ENCODE measurements at regions not wholly inside any gene's neighbourhood (a gene's known extent, or its start where the extent isn't known, plus 50 kb on each side); places are given as distances from the start of the nearest gene placed in this dataset.

DNA sequence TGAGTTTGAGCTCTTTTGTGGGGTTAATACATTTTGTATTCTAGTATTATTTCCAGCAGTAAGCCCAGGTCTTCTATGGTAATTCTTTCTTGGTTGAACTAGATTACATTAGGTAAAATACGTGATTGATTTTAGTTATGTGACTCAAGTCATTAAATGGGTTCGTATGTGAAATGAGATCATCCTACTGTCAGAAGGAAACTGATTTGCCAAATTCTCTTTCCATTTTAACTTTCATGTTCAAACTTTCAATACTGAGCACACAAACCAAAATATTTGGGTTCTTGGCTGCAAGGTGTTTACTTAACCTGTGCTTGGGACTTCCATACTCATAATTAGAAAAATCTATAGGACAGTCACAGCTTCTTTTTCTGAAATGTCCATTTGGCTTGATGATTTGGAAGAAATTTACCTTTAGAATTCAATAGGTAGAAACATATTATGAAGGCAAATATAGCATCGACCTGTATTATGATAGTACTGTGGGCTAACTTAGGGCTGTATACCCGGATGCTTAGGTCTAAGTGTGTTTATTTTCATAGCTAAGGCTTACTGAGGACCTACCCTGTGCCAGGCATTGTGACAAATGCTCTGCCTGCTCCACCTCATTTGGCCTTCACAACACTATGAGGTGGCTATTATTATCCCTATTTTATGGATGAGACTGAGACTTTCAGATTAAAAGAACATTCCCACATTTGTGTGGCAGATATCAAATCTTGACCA lies 631.8 kb upstream of the GRM7 start:
- Histone ChIP-seq H3K27ac (no peak overlapping the region), H3K4me1 (ENCODE audit: insufficient read depth) (no peaks in the 10 kb centered on the region), H3K36me3 (no peaks in the 10 kb centered on the region), H3K9me3 (no peaks in the 10 kb centered on the region), H3K4me3 (no peak overlapping the region), H3K27me3 (no peaks in the 10 kb centered on the region)
- DNase-seq, result no peak
- intact Hi-C loops (cut with DNase I), result no loop called here
- TF ChIP-seq, protein P1, sequence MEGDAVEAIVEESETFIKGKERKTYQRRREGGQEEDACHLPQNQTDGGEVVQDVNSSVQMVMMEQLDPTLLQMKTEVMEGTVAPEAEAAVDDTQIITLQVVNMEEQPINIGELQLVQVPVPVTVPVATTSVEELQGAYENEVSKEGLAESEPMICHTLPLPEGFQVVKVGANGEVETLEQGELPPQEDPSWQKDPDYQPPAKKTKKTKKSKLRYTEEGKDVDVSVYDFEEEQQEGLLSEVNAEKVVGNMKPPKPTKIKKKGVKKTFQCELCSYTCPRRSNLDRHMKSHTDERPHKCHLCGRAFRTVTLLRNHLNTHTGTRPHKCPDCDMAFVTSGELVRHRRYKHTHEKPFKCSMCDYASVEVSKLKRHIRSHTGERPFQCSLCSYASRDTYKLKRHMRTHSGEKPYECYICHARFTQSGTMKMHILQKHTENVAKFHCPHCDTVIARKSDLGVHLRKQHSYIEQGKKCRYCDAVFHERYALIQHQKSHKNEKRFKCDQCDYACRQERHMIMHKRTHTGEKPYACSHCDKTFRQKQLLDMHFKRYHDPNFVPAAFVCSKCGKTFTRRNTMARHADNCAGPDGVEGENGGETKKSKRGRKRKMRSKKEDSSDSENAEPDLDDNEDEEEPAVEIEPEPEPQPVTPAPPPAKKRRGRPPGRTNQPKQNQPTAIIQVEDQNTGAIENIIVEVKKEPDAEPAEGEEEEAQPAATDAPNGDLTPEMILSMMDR (IDR thresholded peaks at IDR 0.05), result no peak
- TF ChIP-seq POLR2A (IDR thresholded peaks at IDR 0.05), result no peak
- TF ChIP-seq EP300 (IDR thresholded peaks at IDR 0.05), result no peak
- 80 to 86% (median 83%) methylated on average over 4 of the region's 4 CpGs for WGBS, 3 donors

DNA sequence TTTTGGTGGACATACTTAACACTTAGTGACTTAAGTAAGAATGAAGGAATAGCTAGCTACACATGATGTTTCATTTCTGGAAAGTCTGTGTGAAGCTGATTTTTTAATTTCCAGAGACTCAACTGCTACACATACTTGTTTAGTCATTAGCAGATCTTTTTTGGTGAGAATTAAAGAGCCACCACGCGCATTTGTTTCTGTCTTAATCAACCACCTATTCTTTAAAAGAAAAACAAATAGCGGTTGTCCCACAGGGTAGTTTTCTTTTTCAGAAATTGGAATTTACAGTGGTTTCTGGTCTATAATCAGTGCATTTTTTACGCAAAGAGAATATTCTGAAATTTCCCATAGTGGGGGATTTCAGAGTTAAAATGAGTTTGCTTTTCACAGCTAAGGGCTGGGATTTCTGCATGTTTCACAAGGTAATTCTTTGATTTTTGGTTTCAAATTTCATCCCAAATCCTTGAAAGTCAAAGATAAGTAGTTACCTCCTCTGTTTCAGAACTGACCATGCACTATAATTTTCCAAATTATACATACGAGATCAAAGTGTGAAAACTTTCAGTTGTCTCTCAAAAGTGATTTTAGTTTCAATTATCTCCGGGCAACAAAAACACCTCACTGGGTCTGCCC lies 631.0 kb upstream of the GRM7 start:
- DNase-seq, result no peak
- 60 to 76% (median 75%) methylated on average over 6 of the region's 6 CpGs for WGBS, 3 donors
- Histone ChIP-seq H3K36me3 (no peaks in the 10 kb centered on the region), H3K4me1 (ENCODE audit: insufficient read depth) (no peaks in the 10 kb centered on the region), H3K9me3 (no peaks in the 10 kb centered on the region), H3K27me3 (no peaks in the 10 kb centered on the region), H3K27ac (no peak overlapping the region), H3K4me3 (no peak overlapping the region)
- TF ChIP-seq EP300 (IDR thresholded peaks at IDR 0.05) (no peak), POLR2A (IDR thresholded peaks at IDR 0.05) (no peak)
- TF ChIP-seq, protein P1 (IDR thresholded peaks at IDR 0.05), result no peak
- intact Hi-C loops (cut with DNase I), result no loop called here

DNA sequence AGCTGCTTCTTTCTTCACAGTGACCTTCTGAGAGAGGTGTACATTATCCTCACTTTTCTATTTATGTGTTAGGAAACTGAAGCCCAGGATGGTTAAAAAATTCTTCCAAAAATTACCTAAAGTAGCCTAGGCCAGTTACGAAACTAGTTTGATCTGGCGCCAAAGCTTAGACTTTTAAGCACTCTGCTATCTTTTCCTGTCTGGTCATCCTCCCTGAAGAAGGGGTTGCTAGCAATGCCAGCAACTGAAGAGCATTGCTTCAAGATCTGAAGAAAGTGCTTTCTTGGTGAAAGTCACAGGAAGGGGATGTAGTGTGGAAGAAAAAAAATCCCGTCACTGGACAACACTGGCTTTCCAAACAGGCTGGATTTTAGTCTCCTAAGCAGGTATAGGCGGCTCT lies 618.8 kb upstream of the GRM7 start:
- intact Hi-C loops (cut with DNase I), result no loop called here
- WGBS, 3 donors, result 29 to 52% (median 39%) methylated on average over 4 of the region's 4 CpGs
- Histone ChIP-seq H3K36me3 (no peaks in the 10 kb centered on the region), H3K27ac (no peak overlapping the region), H3K9me3 (no peaks in the 10 kb centered on the region), H3K4me3 (no peak overlapping the region), H3K27me3 (no peaks in the 10 kb centered on the region), H3K4me1 (ENCODE audit: insufficient read depth) (no peaks in the 10 kb centered on the region)
- no peak for DNase-seq
- TF ChIP-seq, protein P1 (IDR thresholded peaks at IDR 0.05), result no peak
- TF ChIP-seq EP300 (IDR thresholded peaks at IDR 0.05) (no peak), POLR2A (IDR thresholded peaks at IDR 0.05) (no peak)

DNA sequence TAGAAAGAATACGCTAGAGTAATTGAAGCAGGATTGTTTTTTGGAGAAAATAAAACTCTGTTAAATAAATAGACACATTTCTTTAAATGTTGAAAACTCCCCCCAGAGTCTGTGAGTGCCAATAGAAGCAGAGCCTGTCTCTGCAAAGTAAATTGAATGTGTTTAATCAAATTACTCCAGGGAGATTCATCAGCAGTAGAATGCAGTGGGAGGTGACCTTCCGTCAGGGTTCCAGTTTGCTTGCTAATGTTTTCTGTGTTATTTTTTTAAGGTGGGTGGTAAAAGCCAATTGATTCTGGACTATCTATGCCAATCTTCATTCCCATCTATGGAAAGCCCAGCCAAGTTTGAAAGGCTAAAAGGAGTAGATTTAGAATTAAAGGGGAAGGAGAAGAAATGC lies 612.4 kb upstream of the GRM7 start:
- TF ChIP-seq POLR2A (IDR thresholded peaks at IDR 0.05), result no peak
- intact Hi-C loops (cut with DNase I), result no loop called here
- Histone ChIP-seq H3K36me3 (no peaks in the 10 kb centered on the region), H3K27ac (no peak overlapping the region), H3K4me3 (no peak overlapping the region), H3K4me1 (ENCODE audit: insufficient read depth) (no peaks in the 10 kb centered on the region), H3K27me3 (no peaks in the 10 kb centered on the region), H3K9me3 (no peaks in the 10 kb centered on the region)
- 6 to 32% (median 10%) methylated on average over 2 of the region's 2 CpGs for WGBS, 3 donors
- DNase-seq, result no peak

DNA sequence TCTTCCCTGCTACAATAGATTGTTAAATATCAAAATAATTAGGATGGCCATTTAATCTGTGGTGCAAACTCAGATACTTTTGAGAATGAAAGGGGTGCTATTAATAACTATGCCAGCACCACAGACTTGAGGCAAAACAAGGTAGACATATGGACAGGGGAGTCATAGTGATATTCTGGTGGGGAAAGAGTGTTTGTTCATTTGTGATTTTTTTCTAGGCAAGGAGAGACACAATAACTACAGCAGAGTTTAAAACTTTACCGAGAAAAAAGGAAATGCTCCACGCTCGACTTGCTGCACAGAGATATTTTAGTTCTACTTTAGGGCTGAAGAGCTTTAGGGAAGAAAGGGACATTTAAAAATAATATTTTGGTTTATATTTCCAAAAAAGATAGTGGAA lies 611.2 kb upstream of the GRM7 start:
- Histone ChIP-seq H3K4me1 (ENCODE audit: insufficient read depth) (no peaks in the 10 kb centered on the region), H3K27ac (no peak overlapping the region), H3K27me3 (no peaks in the 10 kb centered on the region), H3K4me3 (no peak overlapping the region), H3K9me3 (no peaks in the 10 kb centered on the region), H3K36me3 (no peaks in the 10 kb centered on the region)
- no peak for DNase-seq
- 44 to 65% (median 62%) methylated on average over 3 of the region's 3 CpGs for WGBS, 3 donors
- TF ChIP-seq EP300 (IDR thresholded peaks at IDR 0.05), result no peak
- TF ChIP-seq, protein P1 (IDR thresholded peaks at IDR 0.05), result no peak
- TF ChIP-seq POLR2A (IDR thresholded peaks at IDR 0.05), result no peak
- intact Hi-C loops (cut with DNase I), result no loop called here
